Activated CD8-positive, alpha-beta memory T cell treated with anti-CD3 and anti-CD28 coated beads for 36 hours (primary cell): ENCODE measurements at regions not wholly inside any gene's neighbourhood (a gene's known extent, or its start where the extent isn't known, plus 50 kb on each side); places are given as distances from the start of the nearest gene placed in this dataset.
"Not testable (repeated sequence)": the region's sequence is repeated elsewhere in the genome, so short reads cannot be mapped to it uniquely, and the experiment has no call there.

Source experiments
- CTCF ChIA-PET: fragments of 350-600 bp; sonication (Branson Sonifier 250); formaldehyde crosslinking; loops from one replicate; lab custom pipeline; 2021; ENCODE audit warnings: antibody characterized with exemption; lab: Charles Lee
- POLR2A ChIA-PET: fragments of 350-600 bp; sonication (Branson Sonifier 250); formaldehyde crosslinking; loops from one replicate; lab custom pipeline; 2021; ENCODE audit warnings: antibody characterized with exemption; lab: Charles Lee

GRCh38 chr16:64295466-64295865 lies 826.4 kb downstream of the CDH11 start:
- CTCF ChIA-PET: no interaction called here
- POLR2A ChIA-PET: no interaction called here

GRCh38 chr16:64292953-64293352 lies 828.9 kb downstream of the CDH11 start:
- CTCF ChIA-PET: no interaction called here
- POLR2A ChIA-PET: no interaction called here

DNA sequence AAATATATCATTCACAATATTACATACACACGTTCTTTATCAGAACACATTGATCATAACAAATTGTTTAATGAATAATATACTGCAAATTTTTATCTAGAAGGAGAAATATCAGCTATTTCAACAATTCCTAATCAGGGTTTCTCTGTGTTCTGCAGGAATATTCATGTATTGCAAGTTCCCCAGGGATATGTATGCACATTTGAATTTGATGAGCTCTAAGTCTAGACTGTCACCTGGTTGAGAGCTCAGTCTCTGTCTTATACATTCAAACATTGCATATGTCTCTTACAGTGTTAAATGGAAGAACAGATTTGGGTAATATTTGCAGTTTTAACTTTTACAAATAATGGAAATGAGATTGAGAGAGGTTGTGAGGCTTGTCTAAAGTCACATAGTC lies 829.7 kb downstream of the CDH11 start:
- ChIA-PET CTCF (no interaction called here), POLR2A (no interaction called here)

- POLR2A ChIA-PET: no interaction called here
- CTCF ChIA-PET: no interaction called here
Measured at GRCh38 chr16:64290461-64290860, 831.4 kb downstream of the CDH11 start.

DNA sequence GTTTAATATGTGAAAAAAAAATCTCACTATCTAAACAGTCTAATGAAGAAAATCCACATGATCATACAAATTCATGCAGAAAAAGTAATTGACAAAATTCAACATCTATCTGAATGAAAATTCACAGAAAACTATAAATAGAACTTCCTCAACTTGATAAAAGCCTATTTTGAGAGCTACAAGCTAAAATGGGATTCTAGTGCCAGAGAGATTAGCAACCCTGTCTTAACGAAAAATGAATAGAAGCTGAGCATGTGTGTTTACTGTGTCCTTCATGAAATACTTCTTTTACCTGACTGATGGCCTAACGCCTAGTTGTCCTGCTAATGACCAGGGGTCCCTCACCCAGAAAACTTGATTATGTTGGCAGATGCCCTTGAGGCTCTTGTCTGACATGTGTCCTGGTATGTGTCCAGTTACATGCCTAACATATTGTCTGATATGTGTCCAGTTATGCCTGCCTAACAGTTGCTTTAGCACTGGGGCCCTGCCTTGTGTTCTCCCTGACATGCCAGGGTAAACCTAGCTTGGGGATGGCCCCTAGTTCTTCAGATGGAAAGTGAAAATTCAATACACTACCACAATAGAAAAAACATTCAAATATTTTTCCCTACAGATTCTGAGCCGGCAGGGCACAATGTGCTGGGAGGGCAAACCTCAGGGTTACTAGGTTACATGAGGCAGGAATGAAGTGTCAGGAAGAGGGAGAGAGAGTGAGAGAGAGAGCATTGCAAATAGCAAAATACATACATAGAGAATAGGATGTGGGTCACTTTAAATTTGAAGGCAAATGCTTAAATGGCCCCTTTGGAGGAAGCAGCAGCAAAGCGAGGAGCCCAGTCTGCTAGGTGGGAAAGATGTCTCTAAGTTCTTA lies 834.0 kb downstream of the CDH11 start:
- CTCF ChIA-PET: no interaction called here
- POLR2A ChIA-PET: no interaction called here

DNA sequence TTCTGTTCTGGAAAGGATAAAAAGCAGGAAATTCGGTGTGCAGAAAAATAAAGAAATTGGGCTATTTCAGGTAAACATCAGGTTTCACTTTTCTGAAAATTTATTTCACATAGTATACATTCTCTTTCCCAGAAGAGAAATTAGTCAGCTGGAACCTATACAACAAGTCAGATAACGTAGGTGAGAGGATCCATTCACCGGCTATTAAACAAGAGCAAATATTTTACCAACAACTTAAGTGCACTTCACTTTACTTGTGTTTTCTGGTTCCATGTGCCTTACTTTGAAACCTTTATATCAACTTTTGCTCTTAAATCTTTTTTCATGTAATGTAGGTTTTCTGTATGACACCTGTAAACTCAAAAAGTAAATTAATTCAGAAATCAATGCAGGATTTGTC lies 839.7 kb downstream of the CDH11 start:
- ChIA-PET CTCF (no interaction called here), POLR2A (no interaction called here)

DNA sequence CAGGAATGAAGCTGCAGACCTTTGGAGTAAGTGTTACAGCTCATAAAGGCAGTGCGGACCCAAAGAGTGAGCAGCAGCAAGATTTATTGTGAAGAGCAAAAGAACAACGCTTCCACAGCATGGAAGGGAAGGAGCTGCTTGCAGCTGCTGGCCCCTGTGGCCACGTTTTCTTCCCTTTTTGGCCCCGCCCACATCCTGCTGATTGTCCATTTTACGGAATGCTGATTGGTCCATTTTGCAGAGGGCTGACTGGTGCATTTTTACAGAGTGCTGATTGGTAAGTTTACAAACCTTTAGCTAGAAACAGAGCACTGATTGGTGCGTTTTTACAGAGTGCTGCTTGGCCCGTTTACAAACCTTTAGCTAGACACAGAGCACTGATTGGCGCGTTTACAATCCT lies 841.5 kb downstream of the CDH11 start:
- ChIA-PET POLR2A (no interaction called here), CTCF (no interaction called here)

DNA sequence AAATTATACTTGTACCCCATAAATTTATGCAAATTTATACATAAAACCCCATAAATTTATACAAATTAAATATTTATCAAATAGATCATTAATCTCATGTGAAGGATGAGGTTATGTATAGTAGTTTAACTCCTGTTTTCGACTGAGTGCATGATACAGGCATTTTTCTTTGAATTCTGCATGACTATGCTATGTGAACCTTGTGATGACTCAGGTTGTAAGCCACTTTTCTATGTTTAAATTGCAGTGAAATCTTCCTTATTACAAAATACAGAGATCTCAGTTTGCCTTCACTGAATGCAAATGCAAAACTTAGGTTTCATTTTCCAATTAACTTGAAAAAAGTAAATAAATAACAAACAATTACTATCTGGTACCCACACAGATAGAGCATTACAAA lies 843.7 kb downstream of the CDH11 start:
- CTCF ChIA-PET: no interaction called here
- POLR2A ChIA-PET: no interaction called here

DNA sequence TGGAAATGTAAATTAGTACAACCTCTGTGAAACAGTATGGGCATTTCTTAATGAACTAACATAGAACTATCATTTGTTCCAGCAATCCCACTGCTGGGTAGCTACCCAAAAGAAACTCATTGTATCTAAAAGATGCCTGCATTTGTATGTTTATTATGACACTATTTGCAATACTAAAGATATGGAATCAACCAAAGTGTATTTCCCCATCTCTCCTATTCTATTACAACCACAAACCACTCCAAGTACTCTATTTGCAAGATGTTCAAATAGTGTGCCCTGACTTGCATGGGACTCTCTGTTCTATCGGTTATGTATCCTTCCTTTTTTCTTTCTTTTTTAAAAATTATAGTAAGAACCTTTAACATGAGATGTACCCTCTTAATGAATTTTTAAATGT lies 845.2 kb downstream of the CDH11 start:
- POLR2A ChIA-PET: no interaction called here
- CTCF ChIA-PET: no interaction called here

- POLR2A ChIA-PET: no interaction called here
- CTCF ChIA-PET: no interaction called here
Measured at GRCh38 chr16:64272028-64272427, 849.8 kb downstream of the CDH11 start.

DNA sequence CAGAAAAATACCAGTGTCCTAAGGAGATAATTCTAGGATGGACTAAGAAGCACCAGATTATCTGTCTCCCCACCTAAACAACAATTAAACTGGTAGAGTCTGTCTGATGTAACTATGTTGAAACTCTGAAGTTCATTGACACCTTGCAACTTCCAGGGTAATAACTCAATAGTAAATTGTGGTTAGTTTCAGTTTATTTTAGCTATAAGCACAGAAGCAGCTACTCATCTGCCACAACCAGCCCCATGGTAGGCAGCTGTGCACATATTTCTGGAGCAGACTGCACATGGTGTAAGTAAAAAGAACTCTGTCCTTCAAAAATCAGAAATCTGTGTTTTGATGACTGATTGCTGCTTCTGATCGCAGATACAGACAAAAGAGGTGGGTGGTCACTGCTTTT lies 852.1 kb downstream of the CDH11 start:
- CTCF ChIA-PET: no interaction called here

GRCh38 chr16:64265756-64266155 lies 856.1 kb downstream of the CDH11 start:
- ChIA-PET POLR2A (no interaction called here), CTCF (no interaction called here)

More for the DNA sequence above, 852.1 kb downstream of the CDH11 start:
- POLR2A ChIA-PET: no interaction called here

GRCh38 chr16:64260631-64261401 lies 861.0 kb downstream of the CDH11 start:
- CTCF ChIA-PET, POLR2A ChIA-PET: not testable (repeated sequence)

DNA sequence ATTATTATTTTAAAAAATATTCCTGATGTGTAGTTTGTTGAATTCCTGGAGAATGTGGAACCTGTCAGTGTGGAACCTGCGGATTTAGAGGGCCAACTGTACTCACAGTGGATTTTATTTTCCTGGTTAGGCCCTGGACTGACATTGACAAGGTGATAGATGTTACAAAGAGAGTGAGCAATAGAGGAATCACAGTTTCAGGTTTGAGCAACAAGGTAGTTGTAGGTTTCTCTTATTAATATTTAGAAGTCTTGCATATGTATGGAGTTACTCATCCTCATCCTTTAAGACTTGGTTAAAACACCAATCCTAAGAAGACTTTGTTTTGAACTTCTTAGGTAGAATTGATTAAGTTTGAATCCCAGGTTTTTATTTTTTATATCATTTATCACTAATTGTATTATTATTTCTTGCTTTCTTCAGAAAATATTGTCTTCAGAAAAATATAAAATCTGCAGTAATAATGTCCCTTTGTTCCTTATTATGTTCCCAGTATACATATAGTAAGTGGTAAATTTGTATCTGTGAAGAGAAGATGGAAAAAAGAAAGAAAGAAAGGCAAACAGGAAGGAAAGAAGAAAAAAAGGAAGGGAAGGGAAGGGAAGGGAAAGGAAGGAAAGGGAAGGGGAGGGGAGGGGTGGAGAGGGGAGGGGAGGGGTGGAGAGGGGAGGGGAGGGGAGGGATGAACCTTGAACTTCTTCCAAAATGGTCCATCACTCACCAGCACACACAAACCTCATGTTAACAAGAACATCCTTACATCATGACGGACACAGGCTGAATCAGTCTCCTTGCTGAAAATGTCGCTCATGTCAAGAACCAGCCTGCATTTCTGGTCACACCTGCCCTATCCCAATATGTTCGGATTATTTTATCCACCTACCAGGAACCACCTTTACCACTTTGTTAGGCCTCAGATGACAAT lies 867.2 kb downstream of the CDH11 start:
- ChIA-PET CTCF (no interaction called here), POLR2A (no interaction called here)

GRCh38 chr16:64253525-64253924 lies 868.3 kb downstream of the CDH11 start:
- ChIA-PET POLR2A (no interaction called here), CTCF (no interaction called here)

DNA sequence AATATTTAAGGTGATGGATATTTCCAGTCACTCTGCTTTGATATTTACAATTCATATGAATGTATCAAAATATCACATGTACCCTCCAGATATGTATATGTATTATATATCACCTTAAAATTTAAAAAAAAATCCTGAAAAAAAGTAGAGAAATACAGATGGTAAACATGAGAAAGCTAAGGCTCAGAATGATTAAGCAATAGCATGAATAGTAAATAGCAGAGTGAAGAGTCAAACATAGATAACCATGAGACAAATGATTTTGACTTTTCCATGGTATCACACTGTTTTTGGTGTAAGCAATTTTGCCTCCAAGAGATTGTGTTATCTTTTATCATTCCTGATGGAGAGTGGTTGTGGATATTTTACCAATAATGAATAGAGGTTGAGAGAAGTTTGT lies 868.8 kb downstream of the CDH11 start:
- ChIA-PET CTCF (no interaction called here), POLR2A (no interaction called here)

DNA sequence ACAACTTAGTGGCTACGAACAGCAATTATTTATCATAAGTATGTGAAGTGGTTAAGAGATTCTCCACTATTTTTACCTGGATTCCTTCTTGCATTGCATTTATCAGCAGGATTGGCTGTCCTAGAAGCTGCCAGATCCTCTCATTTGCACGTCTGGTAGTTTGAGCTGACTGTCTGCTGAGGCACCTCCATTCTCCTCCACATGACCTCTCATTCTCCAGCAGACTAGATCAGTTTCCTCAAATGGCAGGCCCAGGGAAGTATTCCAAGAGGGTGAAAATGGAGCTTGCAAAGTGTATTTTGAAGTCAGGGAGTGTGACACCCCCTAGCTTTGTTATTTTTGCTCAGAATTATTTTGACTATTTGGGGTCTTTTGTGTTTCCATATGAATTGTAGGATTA lies 870.1 kb downstream of the CDH11 start:
- ChIA-PET POLR2A (no interaction called here), CTCF (no interaction called here)

GRCh38 chr16:64250866-64251265 lies 871.0 kb downstream of the CDH11 start:
- CTCF ChIA-PET: no interaction called here

DNA sequence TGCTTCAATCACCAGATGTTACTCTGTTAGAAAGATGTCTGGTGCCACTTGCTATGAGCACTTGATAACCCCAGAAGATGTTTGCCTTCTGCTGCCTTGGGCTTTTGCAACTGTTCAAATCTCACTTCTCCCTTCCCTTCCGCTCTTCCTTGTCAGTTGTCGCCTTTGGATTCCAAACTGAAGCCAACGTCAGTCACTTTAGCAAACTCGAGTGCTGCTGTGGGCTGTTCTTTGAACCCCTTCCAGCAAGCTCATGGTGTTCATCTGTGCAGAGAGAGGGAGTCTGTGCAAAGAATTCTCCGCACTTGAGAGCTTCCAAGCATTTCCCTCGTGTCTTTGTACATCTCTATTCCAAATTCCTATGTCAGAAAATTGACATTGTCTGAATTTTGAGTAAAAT lies 879.4 kb downstream of the CDH11 start:
- POLR2A ChIA-PET: no interaction called here
- CTCF ChIA-PET: no interaction called here

More at GRCh38 chr16:64250866-64251265, 871.0 kb downstream of the CDH11 start:
- POLR2A ChIA-PET: no interaction called here

DNA sequence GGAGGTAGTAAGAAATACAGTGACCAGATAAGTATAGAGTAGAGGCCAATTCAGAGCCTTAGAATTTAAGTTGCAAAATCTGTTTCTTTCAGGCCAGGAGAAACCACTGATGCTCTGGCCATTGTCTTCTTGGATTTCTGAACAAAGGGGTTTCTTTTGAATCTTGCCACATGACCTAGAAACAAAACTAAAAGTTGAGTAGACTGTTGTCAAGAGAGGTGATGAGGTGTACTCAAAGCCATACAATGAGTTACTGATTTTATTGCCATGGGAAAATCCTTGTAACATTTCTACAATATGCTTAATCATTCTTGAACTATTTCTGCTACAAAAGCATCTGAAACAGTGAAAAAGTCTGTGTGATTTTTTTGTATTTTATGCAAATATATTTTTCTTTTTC lies 881.3 kb downstream of the CDH11 start:
- CTCF ChIA-PET: no interaction called here
- POLR2A ChIA-PET: no interaction called here
